ACHN (cell line): ENCODE measurements at regions not wholly inside any gene's neighbourhood (a gene's known extent, or its start where the extent isn't known, plus 50 kb on each side); places are given as distances from the start of the nearest gene placed in this dataset.

Experiments
- DNase-seq: peaks from one replicate; pipeline ENCODE4 v3.0.0-alpha.2; 2015
- in situ Hi-C: cut with HindIII; loops from 2 replicates; pipeline ENCODE4 v1.10.0; 2017; ENCODE audit warnings: low sequenced_read_pairs, low pct_ligation_motif_present, low pct_unique_long_range_greater_than_20kb

- peak; percentile 8 for DNase-seq
- in situ Hi-C loops = no loop called here
Measured at GRCh38 chr13:40230833-40231266, 435.6 kb downstream of the FOXO1 start.

GRCh38 chr13:40231311-40231710, 435.1 kb downstream of the FOXO1 start:
- in situ Hi-C loops = no loop called here
- DNase-seq = no peak

GRCh38 chr13:40231751-40232150, 434.7 kb downstream of the FOXO1 start:
- in situ Hi-C loops = no loop called here
- no peak for DNase-seq

GRCh38 chr13:40232311-40233040, 434.0 kb downstream of the FOXO1 start:
- in situ Hi-C loops = no loop called here
- DNase-seq = no peak

GRCh38 chr13:40233731-40234195, 432.7 kb downstream of the FOXO1 start:
- DNase-seq = no peak

GRCh38 chr13:40235160-40235796, 431.2 kb downstream of the FOXO1 start:
- in situ Hi-C loops = no loop called here

More at GRCh38 chr13:40233731-40234195, 432.7 kb downstream of the FOXO1 start:
- in situ Hi-C loops = no loop called here

GRCh38 chr13:40236566-40237168, 429.8 kb downstream of the FOXO1 start:
- DNase-seq = no peak
- in situ Hi-C loops = no loop called here

More at GRCh38 chr13:40235160-40235796, 431.2 kb downstream of the FOXO1 start:
- no peak for DNase-seq

- in situ Hi-C loops = no loop called here
- no peak for DNase-seq
Measured at GRCh38 chr13:40238761-40239160, 427.7 kb downstream of the FOXO1 start.

GRCh38 chr13:40240293-40240692, 426.1 kb downstream of the FOXO1 start:
- in situ Hi-C loops = no loop called here
- no peak for DNase-seq

- in situ Hi-C loops = no loop called here
- no peak for DNase-seq
Measured at GRCh38 chr13:40241125-40241798, 425.2 kb downstream of the FOXO1 start.

- in situ Hi-C loops = no loop called here
- DNase-seq = no peak
Measured at GRCh38 chr13:40243047-40243446, 423.4 kb downstream of the FOXO1 start.

- in situ Hi-C loops = no loop called here
- DNase-seq = no peak
Measured at GRCh38 chr13:40243982-40244381, 422.5 kb downstream of the FOXO1 start.

- DNase-seq = no peak
- in situ Hi-C loops = no loop called here
Measured at GRCh38 chr13:40245567-40245966, 420.9 kb downstream of the FOXO1 start.

- no peak for DNase-seq
- in situ Hi-C loops = no loop called here
Measured at GRCh38 chr13:40247845-40248244, 418.6 kb downstream of the FOXO1 start.

GRCh38 chr13:40251343-40252032, 415.0 kb downstream of the FOXO1 start:
- in situ Hi-C loops = no loop called here
- no peak for DNase-seq

- no peak for DNase-seq
- in situ Hi-C loops = no loop called here
Measured at GRCh38 chr13:40252241-40252640, 414.2 kb downstream of the FOXO1 start.

- in situ Hi-C loops = no loop called here
- no peak for DNase-seq
Measured at GRCh38 chr13:40252676-40253075, 413.8 kb downstream of the FOXO1 start.

GRCh38 chr13:40254394-40254793, 412.0 kb downstream of the FOXO1 start:
- no peak for DNase-seq
- in situ Hi-C loops = no loop called here

GRCh38 chr13:40255551-40255950, 410.9 kb downstream of the FOXO1 start:
- in situ Hi-C loops = no loop called here
- DNase-seq = no peak
